NCI-H146 treated with DMSO at 0.1 percent for 48 hours (cell line): ENCODE measurements at regions not wholly inside any gene's neighbourhood (a gene's known extent, or its start where the extent isn't known, plus 50 kb on each side); places are given as distances from the start of the nearest gene placed in this dataset.
A peak's percentile ranks its signal among the peaks of the same experiment; 100 is the strongest.

Experiments
- DNase-seq: peaks from one replicate; lab custom pipeline; 2025; ENCODE audit not compliant: unreplicated experiment; lab: John Stamatoyannopoulos, UW

DNA sequence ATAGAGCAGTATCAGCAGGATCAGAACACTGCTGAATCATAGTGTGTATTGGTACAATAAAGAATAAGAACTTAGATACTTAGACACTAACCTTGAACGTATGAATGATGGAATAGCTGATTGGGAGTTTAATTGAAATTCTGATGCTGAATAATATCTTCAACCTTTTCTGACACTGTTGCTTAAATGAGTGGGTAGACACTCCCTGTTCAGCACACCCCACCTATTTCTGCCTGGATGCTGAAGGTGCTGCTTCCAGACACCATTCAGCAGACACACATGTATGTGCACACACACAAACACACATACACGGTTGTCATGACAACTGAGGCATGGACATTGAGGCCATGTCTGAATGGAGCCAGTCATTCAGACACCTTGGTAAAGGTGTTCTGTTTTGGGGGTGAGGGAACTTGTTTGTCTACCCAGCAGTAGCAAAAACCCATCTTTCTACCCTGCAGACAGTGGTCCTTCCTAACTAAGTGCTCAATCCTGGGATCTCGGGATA lies 54.3 kb downstream of the TMEM215 start:
- DNase-seq: no peak

DNA sequence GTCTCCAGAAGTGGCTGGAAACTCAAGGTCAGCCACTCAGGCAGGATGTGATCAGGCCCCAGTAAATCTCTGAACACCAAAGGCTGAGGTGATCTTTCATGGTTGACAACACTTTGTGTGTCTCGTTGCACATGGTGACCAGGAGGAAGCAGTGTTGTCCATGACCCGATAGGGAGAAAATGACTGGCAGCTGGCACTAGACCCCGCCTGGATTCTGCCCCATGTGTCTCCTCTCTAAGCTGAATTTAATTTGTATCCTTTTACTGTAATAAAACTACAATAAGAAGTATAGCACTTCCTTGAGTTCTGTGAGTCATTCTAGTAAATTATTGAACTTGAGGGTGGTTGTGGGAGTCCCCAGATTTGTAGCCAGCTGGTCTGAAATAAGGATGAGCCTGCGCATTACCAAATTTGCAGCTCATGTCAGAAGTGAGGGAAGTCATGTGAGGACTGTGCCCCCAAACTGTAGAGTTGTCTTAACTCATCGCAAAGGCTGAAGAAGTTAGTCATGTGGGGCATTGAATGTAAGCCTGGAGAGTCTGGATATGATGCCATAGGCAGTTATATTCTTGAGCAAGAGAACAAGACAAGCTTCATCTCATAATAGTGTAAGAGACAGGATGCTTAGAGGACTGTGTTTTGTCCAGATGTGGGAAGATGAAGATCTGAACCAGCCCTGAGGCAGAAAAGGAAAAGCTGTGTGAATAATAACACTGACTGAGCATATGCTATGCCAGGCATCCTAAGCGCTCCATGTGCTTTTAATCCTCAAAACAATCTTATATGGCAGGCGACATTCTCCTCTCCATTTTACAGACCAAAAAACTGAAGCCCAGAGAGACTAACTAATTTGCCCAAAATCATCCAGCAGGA lies 55.9 kb downstream of the TMEM215 start:
- no peak for DNase-seq

DNA sequence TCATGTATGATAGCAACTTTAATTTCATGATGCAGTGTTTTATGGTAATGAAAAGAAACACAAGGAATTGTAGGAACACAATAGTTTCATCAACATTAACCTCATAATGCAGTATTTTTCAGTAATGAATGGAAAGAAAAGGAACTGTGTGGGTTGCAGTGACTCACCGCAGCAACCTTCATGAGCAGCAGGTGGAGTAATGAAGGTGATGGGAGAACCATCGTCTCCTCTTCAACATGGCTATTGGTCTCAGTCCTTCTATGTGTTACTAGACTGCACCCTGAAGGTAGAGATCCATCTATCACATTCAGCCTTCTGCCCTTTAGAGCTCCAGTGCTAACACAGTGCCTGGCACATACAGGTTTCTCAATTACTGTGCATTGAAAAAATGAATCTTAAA lies 58.0 kb downstream of the TMEM215 start:
- DNase-seq: no peak

DNA sequence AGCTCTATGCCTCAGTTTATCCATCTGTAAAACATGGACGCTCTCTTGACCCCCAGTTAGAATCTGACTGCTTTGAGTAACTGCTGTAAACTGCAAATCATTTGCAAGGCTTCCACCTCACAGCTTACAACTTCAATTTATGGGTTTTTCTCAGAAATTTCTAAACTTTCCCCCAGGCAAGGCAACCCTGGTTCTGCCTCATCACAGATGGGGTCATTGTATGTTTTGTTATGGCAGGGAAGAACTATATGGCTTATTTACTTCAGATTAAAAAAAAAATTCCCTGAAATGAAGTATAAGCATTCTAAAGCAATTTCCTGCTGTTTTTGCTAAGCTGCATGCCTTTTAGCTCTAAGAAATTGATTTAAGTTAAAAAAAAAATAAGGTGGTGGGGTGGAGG lies 60.0 kb downstream of the TMEM215 start:
- DNase-seq: no peak

DNA sequence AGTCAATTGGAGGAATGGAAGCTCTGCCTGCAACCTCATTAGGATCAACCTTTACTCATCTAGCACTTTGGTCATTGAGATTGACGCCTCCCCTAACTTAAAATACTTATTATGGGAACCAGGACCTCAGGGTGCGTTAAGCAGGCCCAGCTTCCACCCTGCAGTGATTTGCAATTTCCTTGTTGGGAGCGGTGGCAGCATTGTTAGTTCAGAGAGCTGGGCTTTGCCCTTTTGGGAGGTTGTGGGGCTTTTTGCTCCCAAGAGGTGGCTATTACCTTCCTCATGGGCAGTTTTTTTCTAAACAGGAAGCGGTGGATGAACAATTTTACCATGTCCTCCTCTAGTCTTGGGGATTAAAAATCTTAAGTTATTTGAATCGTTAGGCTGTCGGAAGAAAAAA lies 60.9 kb downstream of the TMEM215 start:
- DNase-seq: no peak

DNA sequence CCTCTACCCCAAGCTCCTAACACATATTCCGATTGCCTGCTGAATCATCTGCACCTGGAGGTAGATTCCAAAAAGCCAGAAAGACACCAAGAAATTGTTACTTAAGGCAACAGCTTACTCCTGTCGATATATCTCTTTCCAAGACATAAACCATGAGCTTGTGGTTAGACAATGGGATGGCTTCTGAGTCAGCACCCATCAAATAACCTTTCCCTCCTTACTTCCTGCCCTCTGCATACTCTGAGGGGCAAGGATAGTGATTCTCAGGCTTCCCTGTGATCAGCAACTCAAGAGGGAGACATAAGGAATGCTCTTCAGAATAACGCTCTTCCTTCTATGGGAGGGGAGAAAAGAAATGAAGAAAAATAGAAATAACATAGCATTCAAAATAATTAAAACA lies 70.9 kb downstream of the TMEM215 start:
- DNase-seq: no peak

DNA sequence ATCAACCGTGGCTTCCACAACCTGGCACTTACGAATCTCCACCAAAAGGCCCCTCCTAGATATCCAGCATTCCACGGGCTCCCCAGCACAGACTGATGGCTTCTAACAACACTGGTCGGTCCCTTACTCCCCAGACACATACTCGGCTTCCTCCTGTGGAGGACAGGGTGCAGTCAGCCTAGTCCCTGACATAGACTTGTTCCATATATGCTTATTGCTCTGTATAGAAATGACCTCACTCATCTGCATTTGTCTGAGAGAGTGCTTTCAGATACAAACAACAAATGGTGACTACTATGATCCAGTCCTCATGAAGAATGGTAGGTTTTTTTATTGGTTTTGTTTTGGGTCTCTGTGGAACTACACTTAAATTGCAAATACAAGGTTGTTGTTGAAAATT lies 72.4 kb downstream of the TMEM215 start:
- no peak for DNase-seq

DNA sequence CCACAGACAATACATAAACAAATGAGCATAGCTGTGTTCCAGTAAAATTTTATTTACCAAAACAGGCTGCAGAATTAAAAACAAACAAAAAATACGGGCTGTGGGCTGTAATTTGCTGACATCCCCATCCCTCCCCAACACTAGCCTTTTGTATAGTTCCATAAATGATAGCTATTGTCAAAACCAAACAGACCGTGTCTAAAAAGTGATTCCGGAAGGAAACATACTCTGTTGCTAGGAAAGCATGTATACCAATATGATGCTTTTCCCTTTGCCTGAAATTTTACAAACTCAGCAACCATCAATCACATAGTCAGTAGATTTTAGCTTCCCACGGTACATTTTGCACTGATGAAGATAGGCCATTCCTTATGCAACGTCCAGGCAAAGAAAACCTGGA lies 80.0 kb downstream of the TMEM215 start:
- DNase-seq: no peak

DNA sequence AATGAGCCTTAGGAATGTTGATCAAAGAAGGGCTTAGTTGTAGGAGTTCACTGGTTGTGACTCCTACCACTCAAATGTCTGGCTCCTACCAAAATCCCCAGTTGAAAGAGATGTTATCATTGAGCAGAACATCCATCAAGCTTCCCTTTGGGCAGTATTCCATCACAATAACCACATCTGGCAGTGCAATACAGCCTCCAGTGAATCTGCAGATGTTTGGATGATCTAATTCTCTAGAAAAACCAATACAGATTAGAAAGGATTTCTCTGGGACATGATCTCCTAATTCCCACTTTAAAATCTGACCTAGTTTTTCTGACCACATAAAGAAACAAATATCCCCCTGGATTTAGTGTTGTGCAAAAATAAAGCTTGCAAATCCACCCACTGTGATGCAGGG lies 81.6 kb downstream of the TMEM215 start:
- DNase-seq: no peak

DNA sequence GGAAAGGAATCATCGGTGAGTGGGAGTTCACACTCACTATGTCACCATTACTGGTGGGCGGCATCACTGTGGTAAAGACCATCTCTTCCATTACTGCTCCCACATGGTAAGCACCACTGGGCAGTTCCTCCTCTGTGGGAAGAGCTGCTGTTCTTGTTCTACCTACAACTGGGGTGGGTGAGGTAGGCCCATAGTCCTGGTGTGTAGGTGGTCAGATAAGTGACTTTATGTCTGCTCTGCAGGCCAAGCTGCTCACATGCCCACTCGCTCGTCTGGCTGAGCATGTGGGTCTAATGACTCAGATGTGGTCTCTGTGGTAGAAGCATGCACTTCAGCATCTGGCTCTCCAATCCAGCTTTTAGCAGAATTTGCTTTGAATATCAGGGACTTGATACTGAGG lies 82.9 kb downstream of the TMEM215 start:
- no peak for DNase-seq

DNA sequence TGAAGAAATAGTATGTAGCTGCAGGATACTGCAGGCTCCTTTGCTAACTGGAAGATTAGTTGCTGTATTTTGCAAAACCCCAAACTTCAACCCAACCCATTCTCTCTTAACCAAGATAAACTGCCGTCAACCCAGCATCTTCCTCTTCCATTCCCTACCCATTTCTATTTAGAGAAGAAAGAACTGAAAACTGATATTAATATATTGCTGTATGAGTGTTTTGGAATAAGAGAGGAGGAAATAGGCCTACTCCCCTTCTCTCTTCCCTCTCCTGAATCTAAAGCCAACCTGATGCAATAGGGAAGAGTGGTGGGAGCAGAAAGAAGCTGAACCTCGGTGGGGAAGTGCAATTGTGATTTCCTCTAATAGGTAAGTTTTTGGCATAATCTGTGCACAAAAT lies 83.7 kb downstream of the TMEM215 start:
- no peak for DNase-seq

DNA sequence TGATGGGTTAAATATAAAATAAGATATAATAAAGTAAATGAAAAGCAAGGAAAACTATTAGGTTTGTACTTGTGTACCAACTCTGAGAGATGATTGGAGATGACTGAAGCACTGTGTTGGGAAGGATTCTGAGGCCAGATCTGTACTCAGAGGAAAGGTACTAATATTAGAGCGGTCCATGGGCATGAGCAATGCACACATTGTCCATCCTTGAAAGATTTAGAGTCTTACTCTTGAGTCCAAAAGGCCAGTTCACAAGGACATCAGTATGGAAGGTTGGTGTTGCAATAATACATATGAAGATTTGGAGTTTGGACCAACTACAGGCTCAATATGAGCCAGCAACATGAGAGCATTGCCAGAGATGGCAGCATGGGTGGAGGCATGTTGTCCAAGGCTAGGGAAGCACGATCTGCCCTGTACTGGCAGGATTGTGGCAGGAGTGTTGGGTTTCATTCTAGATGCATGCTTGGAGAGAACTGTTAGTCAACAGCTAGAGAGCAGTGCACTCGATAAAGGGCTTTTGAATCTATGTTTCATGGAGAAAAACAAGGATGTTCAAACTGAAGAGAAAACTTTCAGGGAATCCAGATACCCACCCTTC lies 84.4 kb downstream of the TMEM215 start:
- DNase-seq: no peak

DNA sequence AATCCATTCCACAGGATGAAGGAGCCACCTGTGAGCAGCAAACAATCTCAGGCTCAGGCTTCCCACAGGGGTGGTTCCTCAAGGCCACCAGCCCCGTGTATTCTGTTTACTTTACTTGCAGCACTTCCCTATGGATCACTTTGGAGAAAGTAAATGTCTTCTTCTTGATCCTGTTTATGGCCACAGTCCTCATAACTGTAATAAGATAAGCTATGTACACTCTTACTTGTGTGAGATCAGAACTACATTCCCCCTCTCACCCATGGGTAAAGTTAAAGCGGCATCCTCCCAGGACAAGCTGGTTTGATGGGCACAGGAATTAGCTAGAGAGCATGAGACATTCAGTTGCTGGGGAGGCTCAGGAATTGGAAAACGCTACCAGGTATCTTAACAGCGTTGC lies 86.1 kb downstream of the TMEM215 start:
- no peak for DNase-seq

DNA sequence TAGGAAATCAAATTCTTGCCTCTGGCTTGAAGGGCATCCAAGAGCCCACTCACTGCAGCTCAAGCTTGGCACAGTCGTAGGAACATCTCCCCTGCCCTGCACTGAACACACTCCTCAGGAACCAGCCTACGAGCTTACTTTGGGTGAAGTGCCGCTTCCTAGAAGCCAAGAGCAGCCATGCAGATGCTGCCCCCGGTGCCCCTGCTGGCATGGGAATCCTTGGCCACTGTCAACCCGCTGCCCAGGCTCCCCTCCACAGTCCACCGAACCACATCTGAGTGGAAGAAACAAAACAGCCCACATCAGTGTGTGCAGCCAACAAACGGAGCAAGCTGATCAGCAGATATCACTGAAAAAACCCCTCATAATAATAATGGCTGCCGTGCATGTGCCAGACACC lies 89.8 kb downstream of the TMEM215 start:
- no peak for DNase-seq

DNA sequence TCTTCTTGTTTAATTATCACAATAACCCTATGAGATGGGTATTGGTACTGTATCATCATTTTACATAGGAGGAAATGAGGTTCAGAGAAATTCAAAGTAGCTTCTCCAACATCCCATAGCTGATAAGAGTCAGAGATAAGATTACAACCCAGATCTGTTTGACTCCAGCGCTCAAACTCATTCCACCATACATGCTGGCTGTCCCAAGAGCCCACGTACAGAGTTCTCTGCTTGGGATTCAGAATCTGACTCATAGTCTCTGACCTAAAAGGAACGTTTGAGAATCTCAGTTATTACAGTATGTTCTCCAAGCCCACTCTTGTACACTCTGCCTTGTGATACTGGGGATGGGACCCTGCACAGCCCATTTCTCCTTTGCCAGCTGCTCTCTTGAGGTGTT lies 90.2 kb downstream of the TMEM215 start:
- no peak for DNase-seq

DNA sequence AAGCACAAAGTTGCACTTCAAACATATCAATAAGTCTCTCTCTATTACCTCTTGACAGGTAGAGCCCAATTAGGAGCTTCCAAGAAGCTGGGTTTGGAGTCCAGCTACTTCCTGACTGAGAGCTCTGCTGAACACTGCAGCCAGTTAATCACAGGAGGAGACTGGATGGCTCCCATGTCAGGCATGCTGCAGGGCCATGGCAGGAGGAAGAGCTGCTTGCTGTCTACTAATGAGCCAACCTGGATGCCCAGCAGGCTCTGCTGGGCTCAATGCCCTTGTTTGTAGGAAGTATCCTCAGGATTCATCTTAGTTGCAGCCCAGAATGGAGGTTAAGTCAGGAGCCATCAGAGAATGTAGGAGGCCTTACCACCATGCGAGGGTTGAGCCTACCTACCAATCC lies 91.9 kb downstream of the TMEM215 start:
- DNase-seq: no peak

DNA sequence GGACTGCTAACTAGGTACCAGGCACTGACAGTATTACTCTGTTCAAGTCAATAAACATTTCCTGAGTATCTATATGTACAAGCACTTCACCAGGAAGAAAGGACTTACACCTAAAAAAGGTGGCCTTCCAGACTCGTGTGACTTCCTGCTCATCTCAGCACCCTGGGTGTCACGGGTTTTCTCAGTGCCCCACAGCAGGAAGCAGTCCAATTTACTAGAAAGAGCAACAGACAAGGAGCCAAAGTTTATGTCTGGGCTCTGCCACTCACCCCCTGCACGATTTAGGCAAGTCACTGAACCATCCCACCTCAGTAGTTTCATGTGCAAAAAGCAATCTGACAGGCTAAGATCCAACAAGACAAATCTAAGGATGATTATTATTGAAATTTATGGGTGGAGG lies 92.4 kb downstream of the TMEM215 start:
- no peak for DNase-seq

DNA sequence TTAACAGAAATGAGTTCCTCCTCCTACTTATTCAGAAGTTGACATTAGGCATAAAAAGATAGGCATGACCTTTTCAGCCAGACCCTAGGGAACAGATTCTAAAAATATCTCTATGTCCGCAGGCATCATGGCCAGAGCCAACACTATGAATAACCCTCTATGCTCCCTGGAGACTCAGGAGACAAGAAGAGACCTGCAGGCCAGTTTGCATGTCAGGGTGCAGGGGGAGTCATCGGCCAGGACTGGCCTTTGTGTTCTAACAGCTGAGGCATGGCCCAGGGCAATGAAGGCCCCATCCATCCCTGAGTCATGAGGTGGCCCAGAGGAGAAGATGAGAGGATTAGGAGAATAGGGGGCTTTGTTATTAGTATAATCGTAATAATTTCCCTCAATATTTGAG lies 93.8 kb downstream of the TMEM215 start:
- no peak for DNase-seq

DNA sequence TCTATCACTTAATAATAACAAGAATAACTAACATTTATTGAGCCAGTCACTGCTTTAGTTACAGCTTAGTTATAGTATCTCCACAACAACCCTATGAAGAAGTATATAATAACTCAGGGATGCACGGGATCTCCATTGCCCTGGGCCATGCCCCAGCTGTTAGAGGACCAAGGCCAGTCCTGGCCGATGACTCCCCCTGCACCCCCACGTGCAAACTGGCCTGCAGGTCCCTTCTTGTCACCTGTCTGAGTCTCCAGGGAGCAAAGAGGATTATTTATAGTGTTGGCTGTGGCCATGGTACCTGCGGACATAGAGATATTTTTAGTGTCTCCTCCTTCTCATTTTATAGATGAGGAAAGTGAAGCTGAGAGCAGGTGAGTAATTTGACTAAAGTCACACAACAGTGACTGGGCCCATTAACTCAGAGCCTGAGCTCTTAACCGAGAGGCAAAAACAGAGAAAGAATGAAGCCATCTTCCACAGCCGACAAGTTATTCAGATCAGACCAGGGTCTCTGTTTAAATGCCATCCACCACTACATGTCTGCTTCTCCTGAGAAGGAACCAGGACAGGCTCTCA lies 94.4 kb downstream of the TMEM215 start:
- DNase-seq: no peak

DNA sequence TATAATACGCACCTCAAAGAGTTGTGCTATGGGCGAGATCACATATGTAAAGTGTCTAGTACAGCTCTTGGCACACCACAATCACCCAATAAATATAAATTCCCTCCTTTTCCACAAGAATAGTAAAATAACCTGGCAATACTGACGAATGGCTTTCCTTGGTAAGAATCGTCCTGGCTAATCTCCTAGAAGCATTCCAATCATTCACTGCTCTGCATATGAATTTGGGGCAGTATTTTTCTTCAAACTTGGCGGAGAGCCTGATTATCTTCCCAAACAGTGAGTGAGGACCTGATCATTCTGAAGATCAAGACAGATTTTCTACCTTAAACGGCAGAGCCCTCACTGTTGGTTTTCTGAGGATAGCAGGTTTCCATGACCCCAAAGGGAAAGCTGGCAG lies 96.0 kb downstream of the TMEM215 start:
- no peak for DNase-seq

DNA sequence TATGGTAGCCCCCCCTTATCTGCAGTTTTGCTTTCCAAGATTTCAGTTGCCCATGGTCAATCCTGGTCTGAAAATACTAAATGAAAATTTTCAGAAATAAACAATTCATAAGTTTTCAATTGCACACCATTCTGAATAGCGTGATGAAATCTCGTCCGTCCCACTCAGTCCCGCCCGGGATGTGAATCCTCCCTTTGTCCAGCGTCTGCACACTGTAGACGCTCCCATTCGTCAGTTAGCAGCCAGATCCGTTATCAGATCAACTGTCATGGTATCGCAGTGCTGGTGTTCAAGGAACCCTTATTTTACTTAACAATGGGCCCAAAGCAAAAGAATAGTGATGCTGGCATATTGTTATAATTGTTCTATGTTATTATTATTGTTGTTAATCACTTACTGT lies 98.6 kb downstream of the TMEM215 start:
- DNase-seq: no peak

DNA sequence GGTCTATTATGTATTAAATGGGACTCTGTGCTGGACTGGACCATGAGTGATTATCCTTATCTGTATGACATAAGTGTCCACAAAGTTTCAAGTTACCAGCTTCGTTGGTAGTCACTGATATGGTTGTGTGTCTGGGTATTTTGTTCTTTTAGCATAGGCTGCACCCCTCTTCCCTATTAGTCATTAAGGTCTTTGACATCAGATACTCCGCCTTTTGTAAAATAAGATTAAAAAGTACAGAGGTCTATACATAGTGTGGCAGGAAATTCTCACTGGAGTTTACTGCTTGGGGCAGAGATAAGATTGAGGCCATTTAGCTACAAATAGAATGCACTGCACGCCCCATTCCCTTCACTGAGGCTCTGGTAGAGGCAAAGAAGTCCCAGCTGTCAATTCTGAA lies 99.4 kb downstream of the TMEM215 start:
- DNase-seq: peak; percentile 11
